OCI-M2 (cell line): ENCODE measurements at regions not wholly inside any gene's neighbourhood (a gene's known extent, or its start where the extent isn't known, plus 50 kb on each side); places are given as distances from the start of the nearest gene placed in this dataset.

Experiments
- DNase-seq: peaks from one replicate; lab custom pipeline; 2025; ENCODE audit not compliant: unreplicated experiment; lab: John Stamatoyannopoulos, UW

DNA sequence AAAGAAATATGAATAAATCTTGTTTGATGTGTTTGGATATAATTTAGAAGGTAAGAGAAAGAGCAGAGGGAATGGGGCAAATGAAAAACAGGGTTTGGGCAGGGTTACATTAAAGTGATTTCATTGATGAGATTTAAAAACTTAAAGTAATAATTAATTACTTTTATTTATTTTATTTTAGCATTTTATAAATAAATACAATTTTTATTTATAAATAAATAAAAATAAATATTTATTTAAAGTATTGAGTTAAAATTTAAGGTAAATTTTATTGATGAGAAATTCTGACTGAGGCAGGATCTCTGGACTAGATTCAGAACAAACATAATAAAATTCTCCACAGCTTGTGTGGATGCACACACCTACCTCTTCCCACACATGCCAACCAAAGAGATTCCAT lies 584.1 kb upstream of the BTBD3 start:
- no peak for DNase-seq

DNA sequence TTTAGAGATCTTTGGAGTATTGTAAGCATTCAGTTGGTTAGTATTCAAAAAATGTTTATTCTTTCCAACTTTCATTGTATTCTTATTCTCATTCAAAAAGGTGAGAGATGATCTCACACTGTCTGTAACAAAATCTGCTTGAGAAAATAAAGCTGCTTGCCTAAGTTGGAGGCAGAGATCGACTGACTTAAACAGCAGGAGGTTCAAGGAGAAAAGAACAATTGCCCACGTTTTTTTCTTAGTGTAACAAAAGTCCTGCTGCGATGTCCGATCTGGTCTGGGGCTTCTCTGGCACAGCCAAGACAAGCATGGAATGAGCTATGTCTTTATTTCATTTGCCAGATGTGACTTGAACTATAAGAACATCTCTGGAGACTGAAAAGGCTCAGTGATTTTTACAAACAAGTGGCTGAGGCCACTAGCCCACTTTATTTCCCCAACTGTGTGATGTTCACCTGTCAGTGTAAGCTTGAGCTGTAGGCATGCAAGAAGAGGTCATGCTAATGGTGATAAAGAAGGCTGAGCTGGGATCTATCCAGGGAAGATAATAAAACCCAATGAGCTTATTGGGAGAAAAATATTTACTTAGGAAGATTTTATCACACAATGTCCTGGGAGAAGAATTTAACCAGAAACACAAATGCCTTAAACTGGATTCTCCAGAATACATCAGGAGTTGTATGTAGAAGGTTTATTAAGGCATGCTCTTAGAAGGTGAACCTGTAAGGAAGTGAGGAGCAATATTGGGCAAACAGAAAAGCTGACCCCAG lies 580.1 kb upstream of the BTBD3 start:
- DNase-seq: no peak

- DNase-seq: no peak
Observed at GRCh38 chr20:11338496-11339306, 579.0 kb upstream of the BTBD3 start.

DNA sequence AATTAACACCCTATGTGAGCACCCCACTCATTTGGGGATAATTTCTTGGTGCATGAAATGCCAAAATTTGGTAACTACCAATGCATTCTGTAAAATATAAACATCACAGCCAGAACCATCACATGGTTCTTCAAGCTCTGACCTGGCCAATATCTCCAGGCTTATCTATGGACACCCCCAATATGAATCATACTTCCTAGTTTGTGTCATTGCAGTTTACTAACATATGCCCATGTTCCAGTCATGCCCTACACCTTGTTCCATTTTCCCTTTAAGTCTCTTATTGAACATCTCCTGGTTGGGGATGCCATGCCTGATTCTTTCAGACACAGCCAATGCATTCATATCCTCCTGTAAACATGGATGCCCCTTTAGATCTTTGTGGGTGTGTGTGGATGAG lies 572.8 kb upstream of the BTBD3 start:
- DNase-seq: no peak

DNA sequence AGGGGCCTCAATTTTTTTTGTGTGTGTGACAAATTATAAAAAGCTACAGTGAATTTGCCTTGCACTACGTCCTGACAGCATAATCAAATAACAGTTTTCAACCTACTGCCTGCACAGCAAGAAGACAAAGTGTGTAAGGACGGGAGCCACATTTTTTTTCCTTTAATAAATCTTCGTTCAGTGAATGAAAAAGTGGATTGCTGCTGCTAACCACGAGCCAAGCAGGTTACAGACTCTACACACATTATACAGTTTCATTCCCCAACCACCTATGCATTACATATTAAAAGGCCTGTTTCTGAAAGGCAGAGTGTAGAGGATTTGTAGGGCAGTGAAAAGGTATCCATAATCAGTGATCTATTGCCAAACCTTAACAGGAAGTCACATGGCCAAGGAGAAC lies 570.0 kb upstream of the BTBD3 start:
- no peak for DNase-seq

DNA sequence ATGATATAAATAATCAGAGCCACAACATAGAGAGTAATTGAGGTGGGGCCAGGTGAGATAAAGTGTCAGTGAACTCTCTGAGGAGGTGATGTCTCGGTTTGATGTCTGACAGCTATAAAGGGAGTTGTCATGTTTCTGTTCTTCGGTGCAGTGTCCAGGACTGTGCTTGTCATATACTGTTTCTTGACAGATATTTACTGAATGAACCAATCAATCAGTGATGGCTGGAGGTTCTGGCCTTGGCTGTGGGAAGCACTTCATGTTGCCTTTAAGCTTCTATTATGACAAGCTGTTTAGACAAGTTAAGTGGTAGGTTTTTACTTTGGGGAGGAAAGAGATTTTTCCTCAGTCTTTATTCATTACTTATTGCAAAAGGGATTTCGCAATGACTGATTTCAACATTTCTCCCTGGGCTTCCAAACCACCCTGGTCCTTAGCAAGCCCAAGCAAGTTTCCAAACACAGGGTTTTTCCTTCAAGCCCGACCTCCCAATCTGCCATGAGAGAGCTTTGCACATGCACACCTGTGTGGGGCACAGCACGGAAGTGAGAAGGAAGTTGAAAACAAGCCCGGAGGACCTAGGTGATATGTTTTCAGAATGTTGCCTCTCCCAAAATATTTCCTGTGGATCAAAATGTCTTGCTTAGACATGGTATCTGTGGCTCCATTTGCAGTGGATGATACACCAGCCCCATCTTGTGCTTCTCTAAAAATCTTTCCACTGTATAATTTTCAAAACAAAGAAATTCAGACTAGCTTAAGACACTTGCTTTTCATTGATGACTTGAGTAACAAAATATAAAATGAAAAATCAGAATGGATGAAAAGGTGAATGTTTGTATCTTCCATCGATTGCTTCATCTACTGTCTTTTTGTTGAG lies 567.3 kb upstream of the BTBD3 start:
- no peak for DNase-seq

- no peak for DNase-seq
Observed at GRCh38 chr20:11352041-11352440, 565.7 kb upstream of the BTBD3 start.

GRCh38 chr20:11354846-11355245 lies 562.8 kb upstream of the BTBD3 start:
- no peak for DNase-seq

DNA sequence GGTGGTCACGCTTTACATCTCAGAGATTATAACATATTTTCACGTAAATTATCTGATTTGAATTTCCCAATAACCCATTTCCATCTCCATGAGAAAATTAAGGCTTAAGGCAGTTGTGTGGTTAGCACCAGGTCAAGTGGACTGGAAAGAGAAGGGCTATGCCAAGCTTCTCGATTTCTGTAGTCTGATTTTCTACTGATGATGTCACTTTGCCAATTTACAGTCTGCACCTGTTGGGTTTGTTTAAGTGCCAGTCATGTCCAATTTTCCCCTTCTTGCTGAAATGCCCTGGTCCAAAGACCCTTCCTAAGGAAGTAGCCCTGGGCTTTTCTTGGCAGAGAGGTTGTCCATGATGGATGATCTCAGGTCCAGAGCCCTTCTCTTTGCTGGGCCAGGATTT lies 562.3 kb upstream of the BTBD3 start:
- no peak for DNase-seq

DNA sequence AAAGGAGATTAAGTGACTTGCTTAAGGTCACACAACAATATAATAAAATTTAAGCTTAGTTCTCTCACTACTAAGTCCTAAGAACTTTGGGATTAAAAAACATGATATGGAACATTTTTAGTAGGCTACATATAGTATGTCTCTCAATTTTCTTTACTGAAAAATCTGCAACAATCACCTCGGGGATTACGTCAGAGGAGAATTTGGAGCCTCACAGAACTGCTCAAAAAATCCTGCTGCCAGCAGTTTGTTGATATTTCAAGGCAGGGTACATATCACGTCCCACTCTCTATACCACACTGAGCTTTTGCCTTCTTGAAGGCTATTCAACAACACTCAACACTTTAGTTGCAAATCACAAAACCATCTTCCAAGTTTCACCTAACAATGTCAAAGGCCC lies 561.6 kb upstream of the BTBD3 start:
- DNase-seq: no peak

DNA sequence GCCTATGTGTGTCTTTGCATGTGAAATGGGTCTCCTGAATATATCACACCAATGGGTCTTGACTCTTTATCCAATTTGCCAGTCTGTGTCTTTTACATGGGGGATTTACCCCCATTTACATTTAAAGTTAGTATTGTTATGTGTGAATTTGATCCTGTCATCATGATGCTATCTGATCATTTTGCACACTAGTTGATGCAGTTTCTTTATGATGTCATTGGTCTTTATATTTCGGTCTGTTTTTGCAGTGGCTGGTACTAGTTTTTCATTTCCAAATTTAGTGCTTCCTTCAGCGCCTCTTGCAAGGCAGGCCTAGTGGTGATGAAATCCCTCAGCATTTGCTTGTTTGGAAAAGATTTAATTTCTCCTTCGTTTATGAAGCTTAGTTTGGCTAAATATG lies 555.2 kb upstream of the BTBD3 start:
- no peak for DNase-seq

- no peak for DNase-seq
Observed at GRCh38 chr20:11364736-11365135, 553.0 kb upstream of the BTBD3 start.

GRCh38 chr20:11366660-11367059 lies 551.0 kb upstream of the BTBD3 start:
- no peak for DNase-seq

DNA sequence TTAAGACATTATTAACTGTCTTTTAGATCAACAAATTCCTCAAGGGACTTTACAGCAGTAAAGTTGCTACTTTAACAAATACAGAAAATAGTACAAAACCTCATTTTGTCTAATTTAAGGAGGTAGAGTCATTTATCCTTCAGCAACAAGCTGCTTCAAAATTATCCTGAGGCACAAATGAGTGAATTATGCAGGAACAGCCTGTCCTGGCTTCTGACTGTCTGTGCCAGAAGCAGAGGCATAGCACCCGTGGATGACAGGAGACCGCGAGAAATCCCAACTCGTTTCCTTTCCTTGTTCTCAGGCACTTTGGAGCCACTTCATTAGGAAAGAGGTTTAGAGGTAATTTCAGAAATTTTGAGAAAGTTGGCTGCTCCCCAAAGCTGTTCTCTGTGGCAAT lies 549.2 kb upstream of the BTBD3 start:
- no peak for DNase-seq

DNA sequence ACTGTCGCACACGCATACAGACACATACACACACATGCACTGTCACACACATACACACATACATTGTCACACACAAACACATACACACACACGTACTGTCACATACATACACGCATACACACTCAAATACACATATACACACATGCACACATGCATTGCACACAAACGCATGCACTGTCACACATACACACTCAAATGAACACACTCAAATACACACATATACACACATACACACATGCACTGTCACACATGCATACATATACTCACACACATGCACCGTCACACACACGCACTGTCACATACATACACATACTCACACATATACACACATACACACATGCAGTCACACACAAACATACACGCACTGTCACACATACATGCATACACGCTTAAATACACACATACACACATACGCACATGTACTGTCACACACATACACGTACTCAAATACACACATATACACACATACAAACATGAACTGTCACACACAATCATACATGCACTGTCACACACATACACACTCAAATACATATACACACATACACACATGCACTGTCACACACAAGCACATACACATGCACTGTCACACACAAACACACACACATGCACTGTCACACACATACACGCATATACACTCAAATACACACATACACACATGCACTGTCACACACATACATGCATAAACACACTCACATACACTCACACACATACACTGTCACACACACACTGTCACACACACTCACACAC lies 548.6 kb upstream of the BTBD3 start:
- DNase-seq: no peak

DNA sequence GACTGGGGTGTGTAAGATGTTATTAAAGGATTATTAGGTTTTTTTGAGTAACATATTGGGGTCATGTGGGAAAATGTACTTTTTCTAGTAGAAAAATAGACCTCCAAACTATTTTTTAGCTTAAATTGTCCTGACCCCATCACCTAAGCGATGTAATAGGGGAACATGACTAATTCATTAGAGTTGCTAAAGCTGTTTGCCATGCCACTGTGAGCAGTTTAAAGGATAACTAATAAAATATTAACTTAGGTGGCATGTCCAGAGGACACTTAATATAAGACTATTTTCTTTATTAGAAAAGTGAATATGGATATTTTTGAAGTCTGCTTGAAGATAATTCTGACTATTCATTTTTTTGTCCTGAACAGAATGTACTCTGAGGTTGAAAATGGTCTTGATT lies 545.9 kb upstream of the BTBD3 start:
- DNase-seq: no peak

- DNase-seq: no peak
Observed at GRCh38 chr20:11372876-11373790, 544.6 kb upstream of the BTBD3 start.

DNA sequence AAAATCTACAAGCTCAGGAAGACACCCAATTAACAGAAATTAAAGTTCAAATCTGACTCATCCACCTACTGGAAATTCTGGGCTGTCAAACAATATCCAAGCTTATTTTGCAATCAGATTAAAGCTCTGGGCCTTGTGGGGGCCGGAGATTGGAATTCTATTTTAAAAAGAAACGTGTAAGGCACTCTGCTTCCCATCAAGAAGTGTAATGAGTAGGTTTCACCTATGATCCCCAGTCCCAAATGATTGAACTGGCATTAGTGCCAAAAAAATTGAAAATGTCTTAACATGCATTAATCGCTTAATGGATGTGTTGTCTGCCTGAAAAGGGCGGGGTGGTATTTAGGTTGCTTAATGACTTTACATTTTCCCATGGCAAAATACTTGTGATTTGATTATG lies 542.4 kb upstream of the BTBD3 start:
- no peak for DNase-seq

DNA sequence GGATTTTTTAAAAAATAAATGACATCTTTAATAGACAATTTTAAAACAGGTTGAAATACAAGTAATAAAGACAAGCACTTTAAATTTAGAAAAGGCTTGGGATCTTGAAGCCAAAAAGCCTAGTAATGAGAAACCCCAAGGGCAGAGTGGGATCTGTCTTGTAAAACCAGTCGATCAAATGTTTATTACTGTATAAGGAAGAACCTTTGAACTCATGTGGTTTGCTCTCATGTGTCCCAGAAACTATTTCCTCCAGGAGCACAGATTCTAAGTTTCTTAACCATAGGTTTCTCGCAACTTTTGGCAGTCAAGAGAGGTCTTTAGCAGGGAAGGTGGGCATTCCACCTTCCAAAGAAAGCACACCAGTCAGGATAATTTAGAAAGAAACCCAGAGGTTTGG lies 541.7 kb upstream of the BTBD3 start:
- no peak for DNase-seq

DNA sequence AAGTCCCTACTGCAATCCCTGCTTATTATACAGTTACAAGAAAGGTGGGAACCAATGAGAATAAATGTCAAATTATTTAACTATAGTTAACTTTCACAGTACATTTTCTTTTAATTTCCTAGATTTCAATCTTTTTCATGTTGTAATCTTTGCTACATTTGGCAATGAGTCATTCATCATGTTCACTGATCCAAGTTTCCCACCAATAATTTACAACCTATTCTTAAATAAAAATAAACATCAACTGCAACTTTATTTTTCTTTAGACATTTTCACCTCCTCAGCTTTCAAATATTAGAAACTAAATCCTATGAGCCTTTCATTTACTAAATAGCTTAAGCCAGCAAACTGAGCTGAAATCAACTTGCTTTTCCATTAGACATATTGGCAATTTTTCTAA lies 541.3 kb upstream of the BTBD3 start:
- no peak for DNase-seq
